DOHH2 (cell line): ENCODE measurements at regions not wholly inside any gene's neighbourhood (a gene's known extent, or its start where the extent isn't known, plus 50 kb on each side); places are given as distances from the start of the nearest gene placed in this dataset.

ENCODE experiments used
- H3F3A ChIP-seq: fragments of 200-600 bp; sonication (generic), shearing (Covaris generic); 2 replicates; pipeline ENCODE4 v1.6.0; 2016; ENCODE audit warnings: antibody characterized with exemption, mild to moderate bottlenecking; ENCODE audit not compliant: control insufficient read depth, insufficient read depth
- H3K27ac ChIP-seq: fragments of 200-600 bp; sonication (generic); 2 replicates; pipeline ENCODE4 v1.5.1; 2014; ENCODE audit warnings: low read depth, mild to moderate bottlenecking, low read length, moderate library complexity
- H3K27me3 ChIP-seq: fragments of 200-600 bp; sonication (generic); 2 replicates; pipeline ENCODE4 v1.6.1; 2014; ENCODE audit warnings: mild to moderate bottlenecking, low read length, mixed read lengths; ENCODE audit not compliant: control insufficient read depth
- H3K36me3 ChIP-seq: fragments of 200-600 bp; sonication (generic); 2 replicates; pipeline ENCODE4 v1.6.1; 2014; ENCODE audit warnings: mild to moderate bottlenecking, low read length, moderate library complexity, mixed read lengths; ENCODE audit not compliant: control insufficient read depth
- H3K4me1 ChIP-seq: fragments of 200-600 bp; sonication (generic); 2 replicates; pipeline ENCODE4 v1.6.1; 2014; ENCODE audit warnings: mild to moderate bottlenecking, low read length, mixed read lengths; ENCODE audit not compliant: control insufficient read depth
- H3K4me2 ChIP-seq: fragments of 200-600 bp; sonication (generic); 2 replicates; pipeline ENCODE4 v1.6.0; 2014; ENCODE audit warnings: mild to moderate bottlenecking, low read length, moderate library complexity
- H3K4me3 ChIP-seq: fragments of 200-600 bp; sonication (generic); 2 replicates; pipeline ENCODE4 v1.5.1; 2014; ENCODE audit warnings: mild to moderate bottlenecking, low read length, mixed read lengths
- H3K79me2 ChIP-seq: fragments of 200-600 bp; sonication (generic); 2 replicates; pipeline ENCODE4 v1.6.1; 2014; ENCODE audit warnings: mild to moderate bottlenecking, low read length, mixed read lengths; ENCODE audit not compliant: control insufficient read depth
- H3K9me2 ChIP-seq: fragments of 200-600 bp; sonication (generic); replicated peaks from 2 replicates; pipeline ENCODE4 v1.6.1; 2014; ENCODE audit warnings: mild to moderate bottlenecking, low read length, mixed read lengths; ENCODE audit not compliant: control insufficient read depth
- H3K9me3 ChIP-seq: fragments of 200-600 bp; sonication (generic); 2 replicates; pipeline ENCODE4 v1.6.1; 2014; ENCODE audit warnings: antibody characterized with exemption, low read length, mixed read lengths; ENCODE audit not compliant: control insufficient read depth, insufficient read depth
- H4K20me1 ChIP-seq: fragments of 200-600 bp; sonication (generic); 2 replicates; pipeline ENCODE4 v1.6.0; 2014; ENCODE audit warnings: low read depth, mild to moderate bottlenecking, antibody characterized with exemption, low read length, moderate library complexity; ENCODE audit not compliant: control insufficient read depth, insufficient read depth
- EZH2phosphoT487 ChIP-seq: fragments of 200-600 bp; sonication (generic); IDR thresholded peaks from 2 replicates; pipeline ENCODE4 v1.6.1; 2017; ENCODE audit warnings: borderline replicate concordance, mild to moderate bottlenecking, antibody characterized with exemption, low read length, moderate library complexity, mixed read lengths
- TF ChIP-seq, protein P1 (sequence below): fragments of 200-600 bp; sonication (generic); IDR thresholded peaks from one replicate; pipeline ENCODE4 v1.5.1; 2014; ENCODE audit warnings: antibody characterized with exemption, mild to moderate bottlenecking, low read depth, low read length; ENCODE audit not compliant: poor library complexity, severe bottlenecking

DNA sequence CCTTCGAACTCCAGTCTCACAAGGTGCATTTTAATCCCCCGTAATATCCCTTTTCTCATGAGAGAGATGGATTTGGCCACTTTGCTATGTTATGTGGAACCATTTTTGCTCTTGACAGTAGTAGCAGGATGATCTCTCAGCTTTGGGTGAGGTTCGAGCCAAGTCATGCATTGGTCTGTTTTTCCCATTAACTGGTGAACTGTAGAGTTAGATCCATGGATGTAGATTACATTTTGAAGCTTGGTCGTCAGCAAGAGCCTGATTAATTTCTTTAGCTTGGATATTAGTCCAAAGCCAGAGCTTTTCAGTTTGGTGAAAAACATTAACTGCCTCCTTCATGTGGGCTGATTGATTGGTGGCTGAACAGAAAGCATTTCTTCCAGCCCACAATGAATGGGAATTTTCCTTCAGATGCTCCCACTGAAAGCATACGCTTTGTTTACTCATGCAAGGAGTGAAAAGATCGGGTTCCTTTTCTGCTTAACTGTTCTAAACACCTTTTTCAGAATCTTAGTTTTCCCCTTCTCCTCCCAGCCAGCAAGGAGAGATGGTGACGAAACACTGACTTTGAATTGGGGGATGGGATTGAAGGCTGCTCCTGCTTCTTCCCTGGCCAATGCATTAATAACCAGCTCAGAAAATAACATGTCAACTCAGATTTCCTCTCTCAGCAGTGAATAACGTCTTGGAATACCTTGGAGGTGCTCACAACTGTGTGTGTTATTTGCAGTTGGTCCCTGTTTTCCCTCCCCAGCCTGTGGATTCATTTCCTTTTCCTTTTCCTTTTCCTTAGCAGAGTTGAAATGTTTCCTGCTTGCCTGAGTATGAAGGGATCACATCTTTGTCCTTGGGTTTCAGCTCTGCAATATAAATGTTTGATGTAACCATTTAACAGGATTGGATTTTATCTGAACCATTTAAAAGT is 351.8 kb upstream of the FZD8 start:
- Histone ChIP-seq H3K36me3 (no peaks in the 10 kb centered on the region), H3K27ac (no peak overlapping the region), H3K4me3 (no peak overlapping the region), H3K79me2 (no peaks in the 10 kb centered on the region), H3K9me3 (no peaks in the 10 kb centered on the region), H3F3A (no peaks in the 10 kb centered on the region), H4K20me1 (no peaks in the 10 kb centered on the region), H3K27me3 (no peaks in the 10 kb centered on the region), H3K4me1 (no peaks in the 10 kb centered on the region), H3K9me2 (no peaks in the 10 kb centered on the region), H3K4me2 (no peak overlapping the region)
- TF ChIP-seq EZH2phosphoT487, result no peak
- TF ChIP-seq, protein P1, sequence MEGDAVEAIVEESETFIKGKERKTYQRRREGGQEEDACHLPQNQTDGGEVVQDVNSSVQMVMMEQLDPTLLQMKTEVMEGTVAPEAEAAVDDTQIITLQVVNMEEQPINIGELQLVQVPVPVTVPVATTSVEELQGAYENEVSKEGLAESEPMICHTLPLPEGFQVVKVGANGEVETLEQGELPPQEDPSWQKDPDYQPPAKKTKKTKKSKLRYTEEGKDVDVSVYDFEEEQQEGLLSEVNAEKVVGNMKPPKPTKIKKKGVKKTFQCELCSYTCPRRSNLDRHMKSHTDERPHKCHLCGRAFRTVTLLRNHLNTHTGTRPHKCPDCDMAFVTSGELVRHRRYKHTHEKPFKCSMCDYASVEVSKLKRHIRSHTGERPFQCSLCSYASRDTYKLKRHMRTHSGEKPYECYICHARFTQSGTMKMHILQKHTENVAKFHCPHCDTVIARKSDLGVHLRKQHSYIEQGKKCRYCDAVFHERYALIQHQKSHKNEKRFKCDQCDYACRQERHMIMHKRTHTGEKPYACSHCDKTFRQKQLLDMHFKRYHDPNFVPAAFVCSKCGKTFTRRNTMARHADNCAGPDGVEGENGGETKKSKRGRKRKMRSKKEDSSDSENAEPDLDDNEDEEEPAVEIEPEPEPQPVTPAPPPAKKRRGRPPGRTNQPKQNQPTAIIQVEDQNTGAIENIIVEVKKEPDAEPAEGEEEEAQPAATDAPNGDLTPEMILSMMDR, result no peak

DNA sequence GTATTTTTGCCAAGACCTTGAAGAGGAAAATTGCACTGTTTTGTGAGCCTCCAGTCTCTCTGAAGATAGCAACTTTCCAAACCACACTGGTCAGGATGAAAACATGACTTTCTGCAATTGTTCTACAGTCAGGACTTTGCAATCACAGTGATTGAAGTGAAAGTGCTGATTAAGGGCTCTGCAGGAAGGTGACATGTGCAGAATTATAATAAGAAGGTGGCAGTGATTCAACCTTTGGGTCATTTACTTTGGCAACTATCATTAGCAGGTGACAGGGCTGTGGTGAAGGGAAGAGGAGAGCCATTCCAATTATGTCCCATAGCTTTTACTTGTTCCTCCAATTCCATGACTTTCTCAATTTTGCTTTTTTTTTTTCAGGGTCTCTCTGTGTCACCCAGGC is 350.0 kb upstream of the FZD8 start:
- Histone ChIP-seq H3K9me3 (no peaks in the 10 kb centered on the region), H3K27me3 (no peaks in the 10 kb centered on the region), H3K79me2 (no peaks in the 10 kb centered on the region), H3K36me3 (no peaks in the 10 kb centered on the region), H3K4me2 (no peak overlapping the region), H3K4me3 (no peak overlapping the region), H3F3A (no peaks in the 10 kb centered on the region), H3K4me1 (no peaks in the 10 kb centered on the region), H3K9me2 (no peaks in the 10 kb centered on the region), H4K20me1 (no peaks in the 10 kb centered on the region), H3K27ac (no peak overlapping the region)
- no peak for TF ChIP-seq EZH2phosphoT487
- TF ChIP-seq, protein P1, result no peak

DNA sequence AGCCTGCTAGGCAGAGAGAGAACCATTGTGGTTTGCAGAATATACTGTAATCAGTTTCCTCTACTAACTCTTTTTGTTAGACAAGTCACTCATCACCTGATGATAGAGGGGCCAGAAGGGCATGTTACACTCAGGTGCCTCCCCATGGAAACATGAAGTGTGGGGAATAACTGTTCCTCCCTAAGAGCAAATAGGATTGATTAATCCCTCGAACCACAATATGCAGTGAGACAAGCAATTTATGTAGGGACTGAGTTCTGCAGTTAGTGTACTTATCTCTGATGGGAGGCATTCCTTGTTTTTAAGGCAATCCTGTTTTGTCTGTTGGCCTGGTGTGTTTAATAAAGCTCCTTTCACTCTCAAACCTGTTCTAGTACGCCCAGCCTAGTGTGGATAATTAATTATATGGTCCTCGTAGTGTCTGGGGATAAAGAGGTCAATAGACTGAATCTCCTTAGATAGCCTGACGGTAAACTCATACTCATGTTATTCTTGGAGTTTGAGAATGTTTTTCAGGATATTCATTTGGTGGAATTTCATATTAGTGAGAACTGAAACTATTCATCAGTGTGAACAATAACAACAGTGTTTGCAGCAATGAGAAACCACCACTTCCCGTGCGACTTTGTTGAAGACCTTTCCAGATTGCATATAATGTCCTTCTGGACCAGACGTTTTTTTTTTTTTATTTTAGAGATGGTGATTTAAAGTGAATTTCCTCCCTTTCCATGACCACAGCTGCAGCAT is 344.8 kb upstream of the FZD8 start:
- Histone ChIP-seq H3K27me3 (no peaks in the 10 kb centered on the region), H3K4me2 (no peak overlapping the region), H4K20me1 (no peaks in the 10 kb centered on the region), H3K27ac (no peak overlapping the region), H3K36me3 (no peaks in the 10 kb centered on the region), H3F3A (no peaks in the 10 kb centered on the region), H3K9me3 (no peaks in the 10 kb centered on the region), H3K9me2 (no peaks in the 10 kb centered on the region), H3K4me3 (no peak overlapping the region), H3K4me1 (no peaks in the 10 kb centered on the region), H3K79me2 (no peaks in the 10 kb centered on the region)
- TF ChIP-seq, protein P1, result no peak
- TF ChIP-seq EZH2phosphoT487, result no peak
